Endodermal cell (in vitro differentiated cells): ENCODE measurements at regions not wholly inside any gene's neighbourhood (a gene's known extent, or its start where the extent isn't known, plus 50 kb on each side); places are given as distances from the start of the nearest gene placed in this dataset.
A peak's percentile ranks its signal among the peaks of the same experiment; 100 is the strongest.

ENCODE experiments used
- DNase-seq: peaks from one replicate; pipeline ENCODE4 v3.0.0-alpha.2; 2017
- H3K27ac ChIP-seq: 2 replicates; pipeline ENCODE4 v1.5.1; 2013; ENCODE audit warnings: mild to moderate bottlenecking, low read depth, low read length, moderate library complexity
- H3K27me3 ChIP-seq: 2 replicates; pipeline ENCODE4 v1.6.1; 2013; ENCODE audit warnings: mild to moderate bottlenecking, low read length, moderate library complexity; ENCODE audit not compliant: insufficient read depth, control insufficient read depth, poor library complexity, severe bottlenecking
- H3K36me3 ChIP-seq: 2 replicates; pipeline ENCODE4 v1.7.0; 2013; ENCODE audit warnings: mild to moderate bottlenecking, low read length, moderate library complexity; ENCODE audit not compliant: control insufficient read depth, insufficient read depth
- H3K4me1 ChIP-seq: one replicate; pipeline ENCODE4 v1.7.0; 2013; ENCODE audit warnings: low read length; ENCODE audit not compliant: control insufficient read depth, insufficient read depth
- H3K4me3 ChIP-seq: 2 replicates; pipeline ENCODE4 v1.5.1; 2013; ENCODE audit warnings: mild to moderate bottlenecking, low read length, moderate library complexity
- H3K9ac ChIP-seq: 2 replicates; pipeline ENCODE4 v1.6.1; 2013; ENCODE audit warnings: mild to moderate bottlenecking, low read length, moderate library complexity; ENCODE audit not compliant: poor library complexity, severe bottlenecking; ENCODE audit errors: extremely low read depth
- H3K9me3 ChIP-seq: 2 replicates; pipeline ENCODE4 v1.6.1; 2013; ENCODE audit warnings: mild to moderate bottlenecking, low read length, moderate library complexity; ENCODE audit not compliant: control insufficient read depth
- H3K27ac Mint-ChIP-seq: 2 replicates; pipeline ENCODE4 v1.8.0; 2020; ENCODE audit warnings: mixed read lengths
- H3K27me3 Mint-ChIP-seq: 2 replicates; pipeline ENCODE4 v1.8.0; 2021; ENCODE audit warnings: mild to moderate bottlenecking, mixed read lengths; ENCODE audit not compliant: insufficient read depth
- H3K36me3 Mint-ChIP-seq: 2 replicates; pipeline ENCODE4 v1.8.0; 2020; ENCODE audit warnings: low read depth, mixed read lengths
- H3K4me1 Mint-ChIP-seq: 2 replicates; pipeline ENCODE4 v1.8.0; 2020; ENCODE audit warnings: mixed read lengths
- H3K4me3 Mint-ChIP-seq: 2 replicates; pipeline ENCODE4 v1.8.0; 2020; ENCODE audit warnings: mild to moderate bottlenecking, moderate library complexity, mixed read lengths
- H3K9me3 Mint-ChIP-seq: 2 replicates; pipeline ENCODE4 v1.8.0; 2020; ENCODE audit warnings: mild to moderate bottlenecking, mixed read lengths
- CTCF ChIP-seq: fragments of 200-600 bp; sonication (generic); conservative IDR thresholded peaks from 2 replicates; pipeline ENCODE4 v1.5.0; 2021; ENCODE audit warnings: antibody characterized with exemption, mild to moderate bottlenecking
- WGBS, 2 experiments: methylation state at CpG; one replicate each; pipeline versions ENCODE4 v1.1.5 to v1.1.7; 2013; ENCODE audit warnings: missing lambda C conversion rate in 2 of 2, mixed read lengths in 1 of 2; ENCODE audit not compliant: insufficient coverage in 1 of 2, insufficient read length in 1 of 2; 5-methylcytosine and 5-hydroxymethylcytosine counted together

GRCh38 chr11:23540101-23540561 is 679.9 kb upstream of the CCDC179 start:
- peaks cover 38% of the 10 kb centered on the region for H3K4me1 Mint-ChIP-seq
- Histone ChIP-seq H3K27ac (no peak overlapping the region), H3K9ac (no peak overlapping the region), H3K27me3 (no peaks in the 10 kb centered on the region), H3K4me1 (peaks cover 19% of the 10 kb centered on the region), H3K4me3 (no peak overlapping the region), H3K9me3 (peaks cover 13% of the 10 kb centered on the region), H3K36me3 (no peaks in the 10 kb centered on the region)
- peak; percentile 85 for DNase-seq
- WGBS, 2 experiments: 20 to 22% methylated on average over 2 to 7 of the region's 8 CpGs
- no peak overlapping the region for H3K27ac Mint-ChIP-seq
- no peak overlapping the region for H3K4me3 Mint-ChIP-seq
- TF ChIP-seq CTCF: peak; percentile 87
- no peaks in the 10 kb centered on the region for H3K27me3 Mint-ChIP-seq
- H3K36me3 Mint-ChIP-seq: no peaks in the 10 kb centered on the region
- H3K9me3 Mint-ChIP-seq: peaks cover 12% of the 10 kb centered on the region

GRCh38 chr11:23542189-23542588 is 681.9 kb upstream of the CCDC179 start:
- peaks cover 19% of the 10 kb centered on the region for H3K4me1 ChIP-seq
- Mint-ChIP-seq H3K27ac (no peak overlapping the region), H3K36me3 (no peaks in the 10 kb centered on the region), H3K4me1 (peaks cover 48% of the 10 kb centered on the region), H3K4me3 (no peak overlapping the region), H3K9me3 (peaks cover 4% of the 10 kb centered on the region), H3K27me3 (no peaks in the 10 kb centered on the region)
- H3K9me3 ChIP-seq: peaks cover 3% of the 10 kb centered on the region
- H3K4me3 ChIP-seq: no peak overlapping the region
- H3K9ac ChIP-seq: no peak overlapping the region
- no peak for TF ChIP-seq CTCF
- H3K27ac ChIP-seq: no peak overlapping the region
- 100% methylated on average over 1 of the region's 1 CpG; no CpG with 5 or more reads in 1 of the 2 experiments for WGBS, 2 experiments
- no peaks in the 10 kb centered on the region for H3K27me3 ChIP-seq
- no peak for DNase-seq
- no peaks in the 10 kb centered on the region for H3K36me3 ChIP-seq

GRCh38 chr11:23542816-23543215 is 682.5 kb upstream of the CCDC179 start:
- Histone ChIP-seq H3K27me3 (no peaks in the 10 kb centered on the region), H3K36me3 (no peaks in the 10 kb centered on the region), H3K27ac (no peak overlapping the region), H3K4me1 (peaks cover 19% of the 10 kb centered on the region), H3K4me3 (no peak overlapping the region), H3K9me3 (no peaks in the 10 kb centered on the region), H3K9ac (no peak overlapping the region)
- peaks cover 48% of the 10 kb centered on the region for H3K4me1 Mint-ChIP-seq
- no peak for DNase-seq
- no peak overlapping the region for H3K4me3 Mint-ChIP-seq
- WGBS, 2 experiments: 100% methylated on average over 2 of the region's 3 CpGs; no CpG with 5 or more reads in 1 of the 2 experiments
- no peak for TF ChIP-seq CTCF
- H3K36me3 Mint-ChIP-seq: no peaks in the 10 kb centered on the region
- H3K27ac Mint-ChIP-seq: no peak overlapping the region
- no peaks in the 10 kb centered on the region for H3K9me3 Mint-ChIP-seq
- no peaks in the 10 kb centered on the region for H3K27me3 Mint-ChIP-seq
